HFFc6 (cell line): ENCODE measurements at regions not wholly inside any gene's neighbourhood (a gene's known extent, or its start where the extent isn't known, plus 50 kb on each side); places are given as distances from the start of the nearest gene placed in this dataset.

Source experiments
- DNase-seq: peaks from one replicate; pipeline ENCODE4 v3.0.0-alpha.2; 2018
- H3K27ac Mint-ChIP-seq: 2 replicates; pipeline ENCODE4 v1.8.0; 2020; ENCODE audit warnings: mild to moderate bottlenecking, mixed read lengths
- H3K27me3 Mint-ChIP-seq: 2 replicates; pipeline ENCODE4 v1.8.0; 2021; ENCODE audit warnings: mild to moderate bottlenecking, moderate library complexity, mixed read lengths; ENCODE audit not compliant: insufficient read depth
- H3K36me3 Mint-ChIP-seq: 2 replicates; pipeline ENCODE4 v1.8.0; 2021; ENCODE audit warnings: low read depth, mixed read lengths
- H3K4me1 Mint-ChIP-seq: 2 replicates; pipeline ENCODE4 v1.8.0; 2020; ENCODE audit warnings: low read depth, mixed read lengths
- H3K4me3 Mint-ChIP-seq: 2 replicates; pipeline ENCODE4 v1.8.0; 2020; ENCODE audit warnings: mild to moderate bottlenecking, moderate library complexity, mixed read lengths
- H3K9me3 Mint-ChIP-seq: 2 replicates; pipeline ENCODE4 v1.8.0; 2020; ENCODE audit warnings: mild to moderate bottlenecking, mixed read lengths
- CTCF ChIP-seq: fragments of 200-600 bp; sonication (generic); IDR thresholded peaks from 2 replicates; pipeline ENCODE4 v1.5.0; 2021; ENCODE audit warnings: antibody characterized with exemption, mild to moderate bottlenecking

- H3K27ac Mint-ChIP-seq = no peak overlapping the region
- no peak overlapping the region for H3K4me3 Mint-ChIP-seq
- H3K9me3 Mint-ChIP-seq = peaks cover 24% of the 10 kb centered on the region
- no peaks in the 10 kb centered on the region for H3K27me3 Mint-ChIP-seq
- H3K4me1 Mint-ChIP-seq = no peaks in the 10 kb centered on the region
- peaks cover 15% of the 10 kb centered on the region for H3K36me3 Mint-ChIP-seq
- no peak for DNase-seq
- no peak for TF ChIP-seq CTCF
These were observed 334.2 kb downstream of the PYDC2 start for GRCh38 chr3:191795196-191795595.

- no peak for TF ChIP-seq CTCF
- no peak overlapping the region for H3K27ac Mint-ChIP-seq
- H3K4me3 Mint-ChIP-seq = no peak overlapping the region
- H3K4me1 Mint-ChIP-seq = no peaks in the 10 kb centered on the region
- peaks cover 12% of the 10 kb centered on the region; the same call in 1 of the 2 replicates for H3K36me3 Mint-ChIP-seq
- H3K27me3 Mint-ChIP-seq = no peaks in the 10 kb centered on the region
- no peak for DNase-seq
- H3K9me3 Mint-ChIP-seq = peaks cover 14% of the 10 kb centered on the region
These were observed 336.3 kb downstream of the PYDC2 start for GRCh38 chr3:191797271-191797670.

- H3K36me3 Mint-ChIP-seq = peaks cover 11% of the 10 kb centered on the region
- H3K27ac Mint-ChIP-seq = no peak overlapping the region
- TF ChIP-seq CTCF = no peak
- no peaks in the 10 kb centered on the region for H3K4me1 Mint-ChIP-seq
- H3K4me3 Mint-ChIP-seq = no peak overlapping the region
- peaks cover 2% of the 10 kb centered on the region; the same call in 1 of the 2 replicates for H3K27me3 Mint-ChIP-seq
- DNase-seq = no peak
- H3K9me3 Mint-ChIP-seq = peaks cover 33% of the 10 kb centered on the region
These were observed 341.7 kb downstream of the PYDC2 start for GRCh38 chr3:191802671-191803070.

GRCh38 chr3:191804935-191805334, 344.0 kb downstream of the PYDC2 start:
- Mint-ChIP-seq H3K36me3 (peaks cover 11% of the 10 kb centered on the region), H3K4me1 (no peaks in the 10 kb centered on the region), H3K27me3 (peaks cover 2% of the 10 kb centered on the region; the same call in 1 of the 2 replicates), H3K9me3 (peaks cover 40% of the 10 kb centered on the region), H3K4me3 (no peak overlapping the region), H3K27ac (no peak overlapping the region)
- DNase-seq = no peak
- no peak for TF ChIP-seq CTCF

- peaks cover 53% of the 10 kb centered on the region for H3K9me3 Mint-ChIP-seq
These were observed 347.1 kb downstream of the PYDC2 start for GRCh38 chr3:191808073-191808472.

More at GRCh38 chr3:191808073-191808472, 347.1 kb downstream of the PYDC2 start:
- H3K36me3 Mint-ChIP-seq = no peaks in the 10 kb centered on the region; the same call in 1 of the 2 replicates
- no peak for TF ChIP-seq CTCF
- H3K27me3 Mint-ChIP-seq = peaks cover 2% of the 10 kb centered on the region; the same call in 1 of the 2 replicates
- H3K4me3 Mint-ChIP-seq = no peak overlapping the region
- no peak for DNase-seq
- no peaks in the 10 kb centered on the region for H3K4me1 Mint-ChIP-seq
- H3K27ac Mint-ChIP-seq = no peak overlapping the region
